H1 (cell line): ENCODE measurements at regions not wholly inside any gene's neighbourhood (a gene's known extent, or its start where the extent isn't known, plus 50 kb on each side); places are given as distances from the start of the nearest gene placed in this dataset.

Source experiments
- CTCF ChIA-PET: fragments of 300-600 bp; sonication (Branson Sonifier 250); formaldehyde crosslinking; loops from one replicate; lab custom pipeline; 2021; ENCODE audit not compliant: partially characterized antibody; lab: Charles Lee
- POLR2A ChIA-PET: fragments of 300-600 bp; sonication (Branson Sonifier 250); formaldehyde crosslinking; loops from one replicate; lab custom pipeline; 2021; ENCODE audit warnings: inconsistent platforms; ENCODE audit not compliant: partially characterized antibody; lab: Charles Lee
- DNase-seq, 2 experiments: peaks; one replicate each; pipeline versions ENCODE4 v3.0.0 to v3.0.0-alpha.2; 2010 to 2022; ENCODE audit warnings: low spot score in 2 of 2, low read depth in 1 of 2, mixed read lengths in 1 of 2
- FAIRE-seq: peaks from 2 replicates; lab custom pipeline; 2011; peaks lifted over from hg19 to GRCh38; lab: Jason Lieb, UNC
- H2AFZ ChIP-seq: 2 replicates; pipeline ENCODE4 v1.8.1; 2012; ENCODE audit warnings: low read length, inconsistent platforms
- H2AK5ac ChIP-seq: 2 replicates; pipeline ENCODE4 v1.6.1; 2013; ENCODE audit warnings: low read depth, low read length
- H2BK120ac ChIP-seq: replicated peaks from 2 replicates; pipeline ENCODE3; 2013; ENCODE audit warnings: low read depth, low read length, inconsistent platforms
- H2BK12ac ChIP-seq: 2 replicates; pipeline ENCODE4 v1.6.1; 2013; ENCODE audit warnings: low read depth, low read length
- H2BK15ac ChIP-seq: 2 replicates; pipeline ENCODE4 v1.6.1; 2013; ENCODE audit warnings: low read length
- H2BK20ac ChIP-seq: 2 replicates; pipeline ENCODE4 v1.6.1; 2013; ENCODE audit warnings: low read length
- H2BK5ac ChIP-seq: 2 replicates; pipeline ENCODE4 v1.6.1; 2013; ENCODE audit warnings: low read depth, low read length
- H3K14ac ChIP-seq: 2 replicates; pipeline ENCODE4 v1.6.1; 2013; ENCODE audit warnings: inconsistent platforms; ENCODE audit not compliant: insufficient read length
- H3K18ac ChIP-seq: 2 replicates; pipeline ENCODE4 v1.6.1; 2013; ENCODE audit warnings: low read length; ENCODE audit errors: extremely low read depth
- H3K23ac ChIP-seq: 2 replicates; pipeline ENCODE4 v1.6.1; 2013; ENCODE audit warnings: inconsistent platforms; ENCODE audit not compliant: insufficient read length
- H3K23me2 ChIP-seq: 2 replicates; pipeline ENCODE4 v1.6.1; 2013; ENCODE audit warnings: low read depth, low read length
- H3K27ac ChIP-seq: 2 replicates; pipeline ENCODE4 v1.6.1; 2011; ENCODE audit warnings: low read depth, low read length, inconsistent platforms
- H3K27me3 ChIP-seq, 4 experiments: replicated peaks in 1 of 4; 1 replicate in 1 of 4; 2 replicates in 3 of 4; pipeline versions ENCODE4 v1.6.1 to v1.8.1; 2011 to 2013; ENCODE audit warnings: low read length in 3 of 4, mild to moderate bottlenecking in 3 of 4, inconsistent platforms in 2 of 4, mixed read lengths in 2 of 4, moderate library complexity in 1 of 4; ENCODE audit not compliant: control insufficient read depth in 3 of 4, insufficient read depth in 3 of 4; ENCODE audit errors: extremely low read depth in 1 of 4
- H3K36me3 ChIP-seq, 4 experiments: 2 replicates each; pipeline versions ENCODE4 v1.6.1 to v1.8.1; 2011 to 2013; ENCODE audit warnings: mild to moderate bottlenecking in 4 of 4, low read length in 3 of 4, moderate library complexity in 2 of 4, control low read depth in 1 of 4, inconsistent platforms in 1 of 4; ENCODE audit not compliant: insufficient read depth in 4 of 4, control insufficient read depth in 2 of 4
- H3K4ac ChIP-seq: replicated peaks from 2 replicates; pipeline ENCODE3; 2013; ENCODE audit warnings: low read length, low read depth, mixed read lengths, inconsistent platforms; ENCODE audit not compliant: insufficient read length
- H3K4me1 ChIP-seq, 4 experiments: replicated peaks in 1 of 4; 1 replicate in 1 of 4; 2 replicates in 3 of 4; pipeline versions ENCODE4 v1.6.1 to v1.8.1; 2011 to 2013; ENCODE audit warnings: low read length in 3 of 4, inconsistent platforms in 2 of 4, mixed read lengths in 1 of 4; ENCODE audit not compliant: insufficient read depth in 4 of 4, control insufficient read depth in 3 of 4
- H3K4me2 ChIP-seq, 2 experiments: 2 replicates each; pipeline versions ENCODE4 v1.6.1 to v1.8.1; 2011 to 2013; ENCODE audit warnings: low read depth in 2 of 2, low read length in 2 of 2, control low read depth in 1 of 2, inconsistent platforms in 1 of 2, mild to moderate bottlenecking in 1 of 2; ENCODE audit not compliant: insufficient read depth in 1 of 2
- H3K4me3 ChIP-seq, 4 experiments: fragments of 200-600, 300-600 bp in 1 of 4; sonication (generic), shearing (Covaris generic), sonication (Bioruptor Twin) in 1 of 4; 2 replicates each; pipeline versions ENCODE4 v1.5.1 to v1.8.1; 2011 to 2016; ENCODE audit warnings: low read length in 4 of 4, low read depth in 3 of 4, control low read depth in 2 of 4, inconsistent platforms in 2 of 4, mild to moderate bottlenecking in 2 of 4, mixed read lengths in 1 of 4, moderate library complexity in 1 of 4; ENCODE audit not compliant: insufficient read depth in 2 of 4; ENCODE audit errors: extremely low read depth in 1 of 4
- H3K56ac ChIP-seq: replicated peaks from 2 replicates; pipeline ENCODE3; 2013; ENCODE audit warnings: low read depth, mild to moderate bottlenecking, mixed read lengths, low read length, inconsistent platforms; ENCODE audit not compliant: insufficient read length
- H3K79me1 ChIP-seq: 2 replicates; pipeline ENCODE4 v1.6.1; 2013; ENCODE audit warnings: low read depth, low read length, control low read depth
- H3K79me2 ChIP-seq, 2 experiments: 2 replicates each; pipeline versions ENCODE4 v1.6.1 to v1.8.1; 2012 to 2013; ENCODE audit warnings: low read length in 2 of 2, mild to moderate bottlenecking in 2 of 2, inconsistent platforms in 1 of 2; ENCODE audit not compliant: insufficient read depth in 2 of 2, control insufficient read depth in 1 of 2
- H3K9ac ChIP-seq, 4 experiments: replicated peaks in 1 of 4; 1 replicate in 1 of 4; 2 replicates in 3 of 4; pipeline versions ENCODE4 v1.6.1 to v1.8.1; 2011 to 2013; ENCODE audit warnings: low read depth in 3 of 4, low read length in 3 of 4, control low read depth in 2 of 4, mild to moderate bottlenecking in 2 of 4, moderate library complexity in 2 of 4, inconsistent platforms in 1 of 4; ENCODE audit errors: extremely low read depth in 1 of 4
- H3K9me3 ChIP-seq, 2 experiments: 2 replicates each; pipeline versions ENCODE4 v1.6.1 to v1.8.1; 2012 to 2013; ENCODE audit warnings: mild to moderate bottlenecking in 2 of 2, moderate library complexity in 2 of 2, control low read depth in 1 of 2, inconsistent platforms in 1 of 2, low read depth in 1 of 2, low read length in 1 of 2, mixed read lengths in 1 of 2; ENCODE audit not compliant: insufficient read depth in 2 of 2
- H4K20me1 ChIP-seq, 2 experiments: replicated peaks in 1 of 2; 2 replicates each; pipeline versions ENCODE3 to v1.8.1; 2011 to 2013; ENCODE audit warnings: inconsistent platforms in 2 of 2, low read length in 2 of 2, mild to moderate bottlenecking in 1 of 2; ENCODE audit not compliant: insufficient read depth in 2 of 2, control insufficient read depth in 1 of 2
- H4K5ac ChIP-seq: 2 replicates; pipeline ENCODE4 v1.6.1; 2013; ENCODE audit warnings: low read length, low read depth, mixed read lengths, inconsistent platforms; ENCODE audit not compliant: insufficient read length
- H4K8ac ChIP-seq: 2 replicates; pipeline ENCODE4 v1.8.0; 2013; ENCODE audit warnings: mild to moderate bottlenecking, moderate library complexity, low read length, inconsistent platforms; ENCODE audit not compliant: insufficient read depth; ENCODE audit errors: extremely low read depth
- H4K91ac ChIP-seq: replicated peaks from 2 replicates; pipeline ENCODE3; 2013; ENCODE audit warnings: low read length, mixed read lengths, inconsistent platforms; ENCODE audit not compliant: insufficient read length
- CHD2 ChIP-seq: IDR thresholded peaks from 2 replicates; pipeline ENCODE4 v1.6.1; 2012; ENCODE audit warnings: low read length, improper control_type of control experiment
- SRF ChIP-seq: IDR thresholded peaks from 2 replicates; pipeline ENCODE4 v1.6.1; 2011; ENCODE audit warnings: mild to moderate bottlenecking, low read depth, low read length, moderate library complexity
- WGBS, 2 experiments: shearing (Covaris generic) in 1 of 2; methylation state at CpG; one replicate each; pipeline versions ENCODE4 v1.1.6 to v1.1.7; 2013 to 2015; ENCODE audit warnings: low lambda C conversion rate in 2 of 2, mixed read lengths in 2 of 2, inconsistent platforms in 1 of 2, low coverage in 1 of 2, missing lambda C conversion rate in 1 of 2; ENCODE audit not compliant: insufficient replicate concordance in 2 of 2, insufficient coverage in 1 of 2, insufficient read length in 1 of 2; ENCODE audit errors: extremely low coverage in 1 of 2, missing lambda C conversion rate in 1 of 2; 5-methylcytosine and 5-hydroxymethylcytosine counted together

DNA sequence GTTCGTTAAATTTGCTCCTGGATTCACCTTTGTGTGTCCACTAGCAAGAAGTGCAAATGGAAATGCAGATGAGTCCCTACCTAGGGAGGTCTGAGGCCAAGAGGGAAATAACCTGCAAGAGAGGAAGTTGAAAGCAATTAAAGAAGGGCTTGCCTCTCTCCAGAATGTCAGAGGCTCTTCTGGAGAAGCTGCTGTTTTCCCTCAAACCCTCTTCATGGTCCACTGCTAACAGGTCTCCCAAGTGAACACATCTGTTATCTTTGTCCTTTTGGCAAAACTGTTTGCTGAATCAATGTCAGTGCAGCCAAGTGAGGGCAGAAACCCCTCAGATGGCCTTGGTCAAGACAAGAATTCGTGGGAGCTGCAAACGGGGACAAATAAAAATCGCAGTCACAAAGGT, 177.3 kb upstream of the PLXNA2 start:
- no peak for FAIRE-seq
- peak overlapping the region; percentile 95 for H2AFZ ChIP-seq
- CTCF ChIA-PET, result interaction anchor here (0.7 to 1.1 kb wide), 4 partner anchors 9 to 400 kb away, joined by 3 read pairs; no protein-coding TSS in a partner anchor

More for the DNA sequence above, 177.3 kb upstream of the PLXNA2 start:
- POLR2A ChIA-PET, result no interaction called here
- Histone ChIP-seq H2BK120ac (no peak overlapping the region), H2BK5ac (no peak overlapping the region), H4K5ac (no peak overlapping the region), H3K79me1 (no peaks in the 10 kb centered on the region), H2BK15ac (no peak overlapping the region), H3K36me3 (no peaks in the 10 kb centered on the region), H3K27ac (no peak overlapping the region), H3K9me3 (no peaks in the 10 kb centered on the region), H3K79me2 (no peaks in the 10 kb centered on the region), H3K18ac (no peak overlapping the region), H2AK5ac (no peak overlapping the region), H3K4me2 (no peak overlapping the region), H2BK20ac (no peak overlapping the region), H2BK12ac (no peak overlapping the region), H3K4ac (no peak overlapping the region), H4K8ac (no peak overlapping the region), H3K56ac (no peak overlapping the region), H4K20me1 (no peaks in the 10 kb centered on the region), H3K27me3 (no peaks in the 10 kb centered on the region), H3K9ac (no peak overlapping the region), H3K4me1 (peaks cover 0 to 5% (median 0%) of the 10 kb centered on the region in 4 experiments; a peak in 1 of 7 replicates), H4K91ac (no peak overlapping the region), H3K14ac (no peak overlapping the region), H3K23ac (no peak overlapping the region), H3K4me3 (no peak overlapping the region), H3K23me2 (no peaks in the 10 kb centered on the region; the same call in 1 of the 2 replicates)
- no peak for TF ChIP-seq SRF
- TF ChIP-seq CHD2, result no peak
- DNase-seq, result no peak
- WGBS, 2 experiments, result 87% methylated on average over 4 of the region's 4 CpGs; no CpG with 5 or more reads in 1 of the 2 experiments
